GM12872 (cell line): ENCODE measurements at regions not wholly inside any gene's neighbourhood (a gene's known extent, or its start where the extent isn't known, plus 50 kb on each side); places are given as distances from the start of the nearest gene placed in this dataset.

ENCODE experiments used
- TF ChIP-seq, protein P1 (sequence below): IDR thresholded peaks from 3 replicates; pipeline ENCODE4 v1.5.1; 2011; ENCODE audit warnings: low read depth, mild to moderate bottlenecking, low read length, moderate library complexity; ENCODE audit not compliant: insufficient read depth

DNA sequence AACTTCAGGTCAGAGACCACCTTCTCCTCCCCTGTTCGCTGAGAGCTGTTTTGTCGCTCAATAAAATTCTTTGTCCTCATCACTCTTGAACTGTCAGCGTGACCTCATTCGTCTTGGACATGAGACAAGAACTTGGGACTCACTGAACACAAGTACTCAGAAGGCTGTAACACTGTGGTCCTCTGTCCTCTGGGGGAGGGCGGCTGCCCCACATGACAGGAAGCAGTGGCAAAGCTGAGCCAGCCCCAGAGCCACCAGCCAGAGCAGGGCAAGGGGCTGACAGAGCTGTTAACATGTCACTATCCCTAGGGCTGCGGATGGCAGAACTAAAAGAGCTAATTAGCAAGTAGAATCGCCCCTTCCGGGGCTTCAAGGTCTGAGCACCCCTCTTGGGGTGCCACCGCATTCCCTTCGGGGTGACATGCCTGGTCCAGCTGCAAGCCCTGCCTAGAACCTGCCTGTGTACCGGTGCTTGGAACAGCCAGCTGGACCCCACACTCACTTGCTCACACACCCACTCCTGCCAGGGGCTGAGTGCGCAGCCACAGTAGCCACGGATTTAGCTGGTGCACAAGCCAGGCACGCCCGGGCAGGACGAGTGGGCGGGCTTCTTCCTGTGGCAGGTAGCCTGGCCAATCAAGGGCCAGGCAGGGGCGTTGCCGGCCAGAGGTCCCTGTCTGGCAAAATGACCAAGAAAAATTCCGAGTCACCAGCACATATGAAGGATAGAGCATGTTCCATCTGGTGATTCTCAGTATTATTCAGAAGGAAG lies 648.6 kb upstream of the AGA start:
- TF ChIP-seq, protein P1, sequence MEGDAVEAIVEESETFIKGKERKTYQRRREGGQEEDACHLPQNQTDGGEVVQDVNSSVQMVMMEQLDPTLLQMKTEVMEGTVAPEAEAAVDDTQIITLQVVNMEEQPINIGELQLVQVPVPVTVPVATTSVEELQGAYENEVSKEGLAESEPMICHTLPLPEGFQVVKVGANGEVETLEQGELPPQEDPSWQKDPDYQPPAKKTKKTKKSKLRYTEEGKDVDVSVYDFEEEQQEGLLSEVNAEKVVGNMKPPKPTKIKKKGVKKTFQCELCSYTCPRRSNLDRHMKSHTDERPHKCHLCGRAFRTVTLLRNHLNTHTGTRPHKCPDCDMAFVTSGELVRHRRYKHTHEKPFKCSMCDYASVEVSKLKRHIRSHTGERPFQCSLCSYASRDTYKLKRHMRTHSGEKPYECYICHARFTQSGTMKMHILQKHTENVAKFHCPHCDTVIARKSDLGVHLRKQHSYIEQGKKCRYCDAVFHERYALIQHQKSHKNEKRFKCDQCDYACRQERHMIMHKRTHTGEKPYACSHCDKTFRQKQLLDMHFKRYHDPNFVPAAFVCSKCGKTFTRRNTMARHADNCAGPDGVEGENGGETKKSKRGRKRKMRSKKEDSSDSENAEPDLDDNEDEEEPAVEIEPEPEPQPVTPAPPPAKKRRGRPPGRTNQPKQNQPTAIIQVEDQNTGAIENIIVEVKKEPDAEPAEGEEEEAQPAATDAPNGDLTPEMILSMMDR, result no peak

- TF ChIP-seq, protein P1, result no peak
Measured at GRCh38 chr4:178102139-178102538, 659.9 kb upstream of the AGA start.

DNA sequence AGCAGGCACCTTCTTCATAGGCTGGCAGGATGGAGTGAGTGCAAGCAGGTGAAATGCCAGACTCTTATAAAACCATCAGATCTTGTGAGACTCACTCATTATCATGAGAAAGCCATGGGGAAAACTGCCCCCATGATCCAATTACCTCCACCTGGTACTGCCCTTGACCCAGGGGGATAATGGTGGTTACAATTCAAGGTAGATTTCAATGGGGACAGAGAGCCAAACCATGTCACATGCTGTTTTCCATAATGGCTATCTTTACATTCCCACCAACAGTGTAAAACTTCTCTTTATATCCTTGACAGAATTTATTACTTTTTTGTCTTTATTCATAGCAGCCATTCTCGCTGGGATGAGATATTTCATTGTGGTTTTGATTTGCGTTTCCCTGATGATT lies 663.0 kb upstream of the AGA start:
- TF ChIP-seq, protein P1, result no peak

- TF ChIP-seq, protein P1, result no peak
Measured at GRCh38 chr4:178136736-178137345, 694.6 kb upstream of the AGA start.

DNA sequence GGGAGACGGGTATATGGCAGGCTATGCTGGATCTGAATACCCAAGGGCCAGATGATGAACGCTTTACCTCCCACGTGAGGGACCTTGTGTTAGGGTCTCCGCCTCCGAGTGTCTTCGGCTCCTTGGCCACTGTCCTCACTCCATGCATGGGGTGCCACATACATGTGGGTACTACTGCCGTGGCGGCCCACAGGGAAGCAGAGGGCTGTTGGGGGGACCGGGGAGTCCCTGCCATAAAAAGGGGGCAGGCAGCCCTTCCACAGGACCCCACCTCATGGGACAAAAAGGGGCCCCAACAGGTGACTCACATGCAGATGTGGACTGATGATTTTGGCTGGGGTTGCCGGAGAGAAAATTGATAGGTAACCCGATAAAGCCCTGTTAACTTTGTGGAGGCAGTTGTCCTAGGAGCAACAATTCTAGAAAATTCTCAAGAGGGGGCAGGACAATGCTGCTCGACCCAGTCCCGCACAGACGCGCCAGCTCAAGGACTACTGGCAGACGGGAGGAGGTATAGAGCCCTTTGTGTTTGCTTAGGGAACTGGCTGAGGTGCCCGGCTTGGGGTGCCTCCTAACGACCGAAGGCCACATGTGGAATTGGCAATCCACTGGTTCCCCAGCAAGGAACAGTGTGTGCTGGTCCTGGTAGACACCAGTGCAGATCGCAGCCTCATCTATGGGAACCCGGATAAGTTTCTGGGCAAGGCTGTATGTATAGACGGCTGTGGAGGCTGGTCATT lies 695.7 kb upstream of the AGA start:
- TF ChIP-seq, protein P1, result no peak

DNA sequence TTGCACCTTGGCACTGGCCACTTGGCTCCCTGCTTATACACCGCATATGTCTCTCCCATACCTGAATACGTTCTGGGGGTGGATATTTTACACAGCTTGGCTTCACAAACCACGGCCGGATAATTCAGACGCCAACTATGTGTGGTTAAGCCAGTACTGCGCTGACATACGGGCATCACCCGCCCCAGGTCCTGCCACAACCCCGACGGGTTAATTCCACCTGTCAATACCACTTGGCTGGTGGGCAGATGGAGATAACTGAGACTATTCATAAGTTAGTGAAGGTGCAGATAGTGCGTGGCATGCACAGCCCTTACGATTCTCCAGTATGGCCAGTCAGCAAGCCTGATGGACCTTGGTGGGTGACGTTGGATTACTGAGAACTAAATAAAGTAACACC lies 696.3 kb upstream of the AGA start:
- TF ChIP-seq, protein P1, result no peak

DNA sequence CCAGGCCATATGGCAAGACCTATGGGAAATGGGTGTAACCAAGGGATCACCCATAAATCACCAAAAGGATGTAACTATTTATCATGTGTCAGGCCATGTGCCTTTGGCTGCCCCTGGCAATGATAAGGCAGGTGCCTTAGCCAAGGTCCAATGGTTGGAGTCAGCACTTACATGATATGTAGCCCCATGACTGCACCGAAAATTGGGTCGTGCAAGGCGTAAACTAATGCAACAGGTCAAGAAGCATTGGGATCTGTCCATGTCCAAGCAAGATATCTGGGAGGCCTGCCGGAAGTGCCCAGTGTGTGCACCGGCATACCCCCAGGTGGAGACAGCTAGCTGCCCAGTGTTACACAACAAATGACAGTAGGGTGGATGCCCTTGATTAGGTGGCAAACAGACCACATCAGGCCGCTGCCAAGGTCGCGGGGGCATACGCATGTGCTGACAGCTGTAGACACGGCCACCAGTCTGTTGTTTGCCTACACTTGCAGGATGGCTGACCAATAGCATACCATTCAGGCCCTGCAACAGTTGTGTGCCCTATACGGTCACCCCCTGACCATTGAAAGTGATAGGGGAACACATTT lies 698.2 kb upstream of the AGA start:
- TF ChIP-seq, protein P1, result no peak
